ENCODE measurements at regions not wholly inside any gene's neighbourhood (a gene's known extent, or its start where the extent isn't known, plus 50 kb on each side); places are given as distances from the start of the nearest gene placed in this dataset.
"Not testable (repeated sequence)": the region's sequence is repeated elsewhere in the genome, so short reads cannot be mapped to it uniquely, and the experiment has no call there.

- POLR2A ChIA-PET; H3K79me2 ChIP-seq (ENCODE audit: control insufficient read depth, insufficient read depth, low read length); H3K9me3 ChIP-seq (replicated peaks; ENCODE audit: control insufficient read depth, insufficient read depth, low read length); CTCF ChIA-PET; H3K4me3 ChIP-seq; H3K36me3 ChIP-seq (ENCODE audit: control insufficient read depth in 2 of 2, insufficient read depth in 2 of 2, low read length in 1 of 2); H2AFZ ChIP-seq (ENCODE audit: control insufficient read depth, low read depth, low read length); SMC1A ChIA-PET (ENCODE audit: uncharacterized antibody, unreplicated experiment); DNase-seq (ENCODE audit: low read depth, low spot score); H3K4me2 ChIP-seq (ENCODE audit: control insufficient read depth, insufficient read depth); RAD21 ChIA-PET (ENCODE audit: unreplicated experiment); in situ Hi-C loops (cut with MboI); BruUV-seq (replicated peaks); H3K27me3 ChIP-seq (replicated peaks in 1 of 2; ENCODE audit: control insufficient read depth in 2 of 2, insufficient read depth in 2 of 2, low read length in 1 of 2); H3K27ac ChIP-seq (ENCODE audit: control insufficient read depth, insufficient read depth); intact Hi-C loops (cut with micrococcal nuclease; ENCODE audit: unreplicated experiment); H3K4me1 ChIP-seq (ENCODE audit: control insufficient read depth, insufficient read depth, low read length); H4K20me1 ChIP-seq (ENCODE audit: control insufficient read depth, insufficient read depth); H3K9ac ChIP-seq (ENCODE audit: control insufficient read depth, insufficient read depth, low read length): not testable (repeated sequence)
- FAIRE-seq (peak; percentile 94), ATAC-seq (peak; percentile 91)
- 0% methylated on average over 2 of the region's 3 CpGs for WGBS (ENCODE audit: insufficient coverage, insufficient replicate concordance, low lambda C conversion rate, missing lambda C conversion rate)
Measured at GRCh38 chr2:109976319-109976718, 77.8 kb downstream of the LIMS3 start.

GRCh38 chr2:109980754-109981153 lies 82.3 kb downstream of the LIMS3 start:
- peak; percentile 64 for ATAC-seq
- H3K27me3 ChIP-seq (replicated peaks in 1 of 2; ENCODE audit: control insufficient read depth in 2 of 2, insufficient read depth in 2 of 2, low read length in 1 of 2); H3K79me2 ChIP-seq (ENCODE audit: control insufficient read depth, insufficient read depth, low read length); RAD21 ChIA-PET (ENCODE audit: unreplicated experiment); POLR2A ChIA-PET; H3K9me3 ChIP-seq (replicated peaks; ENCODE audit: control insufficient read depth, insufficient read depth, low read length); H2AFZ ChIP-seq (ENCODE audit: control insufficient read depth, low read depth, low read length); CTCF ChIA-PET; H3K9ac ChIP-seq (ENCODE audit: control insufficient read depth, insufficient read depth, low read length); H3K27ac ChIP-seq (ENCODE audit: control insufficient read depth, insufficient read depth); in situ Hi-C loops (cut with MboI); BruUV-seq (replicated peaks); H3K4me3 ChIP-seq; H3K4me2 ChIP-seq (ENCODE audit: control insufficient read depth, insufficient read depth); SMC1A ChIA-PET (ENCODE audit: uncharacterized antibody, unreplicated experiment); DNase-seq (ENCODE audit: low read depth, low spot score); H3K4me1 ChIP-seq (ENCODE audit: control insufficient read depth, insufficient read depth, low read length); H3K36me3 ChIP-seq (ENCODE audit: control insufficient read depth in 2 of 2, insufficient read depth in 2 of 2, low read length in 1 of 2); H4K20me1 ChIP-seq (ENCODE audit: control insufficient read depth, insufficient read depth); intact Hi-C loops (cut with micrococcal nuclease; ENCODE audit: unreplicated experiment): not testable (repeated sequence)
- peak; percentile 66 for FAIRE-seq
- WGBS (ENCODE audit: insufficient coverage, insufficient replicate concordance, low lambda C conversion rate, missing lambda C conversion rate) = 5% methylated on average over 2 of the region's 4 CpGs

GRCh38 chr2:109986389-109987088 lies 88.1 kb downstream of the LIMS3 start:
- FAIRE-seq (peak; percentile 52), ATAC-seq (peak; percentile 58)
- H3K9ac ChIP-seq (ENCODE audit: control insufficient read depth, insufficient read depth, low read length); H4K20me1 ChIP-seq (ENCODE audit: control insufficient read depth, insufficient read depth); H3K36me3 ChIP-seq (ENCODE audit: control insufficient read depth in 2 of 2, insufficient read depth in 2 of 2, low read length in 1 of 2); BruUV-seq (replicated peaks); H3K27me3 ChIP-seq (replicated peaks in 1 of 2; ENCODE audit: control insufficient read depth in 2 of 2, insufficient read depth in 2 of 2, low read length in 1 of 2); H3K79me2 ChIP-seq (ENCODE audit: control insufficient read depth, insufficient read depth, low read length); SMC1A ChIA-PET (ENCODE audit: uncharacterized antibody, unreplicated experiment); intact Hi-C loops (cut with micrococcal nuclease; ENCODE audit: unreplicated experiment); H3K4me1 ChIP-seq (ENCODE audit: control insufficient read depth, insufficient read depth, low read length); RAD21 ChIA-PET (ENCODE audit: unreplicated experiment); in situ Hi-C loops (cut with MboI); POLR2A ChIA-PET; H3K9me3 ChIP-seq (replicated peaks; ENCODE audit: control insufficient read depth, insufficient read depth, low read length); DNase-seq (ENCODE audit: low read depth, low spot score); H3K4me2 ChIP-seq (ENCODE audit: control insufficient read depth, insufficient read depth); H2AFZ ChIP-seq (ENCODE audit: control insufficient read depth, low read depth, low read length); CTCF ChIA-PET; H3K27ac ChIP-seq (ENCODE audit: control insufficient read depth, insufficient read depth); H3K4me3 ChIP-seq: not testable (repeated sequence)
- no CpG with 5 or more reads among the region's 43 CpGs for WGBS (ENCODE audit: insufficient coverage, insufficient replicate concordance, low lambda C conversion rate, missing lambda C conversion rate)

- SMC1A ChIA-PET (ENCODE audit: uncharacterized antibody, unreplicated experiment); H3K79me2 ChIP-seq (ENCODE audit: control insufficient read depth, insufficient read depth, low read length); CTCF ChIA-PET; BruUV-seq (replicated peaks); H3K9me3 ChIP-seq (replicated peaks; ENCODE audit: control insufficient read depth, insufficient read depth, low read length); intact Hi-C loops (cut with micrococcal nuclease; ENCODE audit: unreplicated experiment); H3K4me1 ChIP-seq (ENCODE audit: control insufficient read depth, insufficient read depth, low read length); H2AFZ ChIP-seq (ENCODE audit: control insufficient read depth, low read depth, low read length); H3K27ac ChIP-seq (ENCODE audit: control insufficient read depth, insufficient read depth); DNase-seq (ENCODE audit: low read depth, low spot score); H3K4me2 ChIP-seq (ENCODE audit: control insufficient read depth, insufficient read depth); H3K4me3 ChIP-seq; H3K9ac ChIP-seq (ENCODE audit: control insufficient read depth, insufficient read depth, low read length); POLR2A ChIA-PET; H3K27me3 ChIP-seq (replicated peaks in 1 of 2; ENCODE audit: control insufficient read depth in 2 of 2, insufficient read depth in 2 of 2, low read length in 1 of 2); FAIRE-seq; in situ Hi-C loops (cut with MboI); H4K20me1 ChIP-seq (ENCODE audit: control insufficient read depth, insufficient read depth); H3K36me3 ChIP-seq (ENCODE audit: control insufficient read depth in 2 of 2, insufficient read depth in 2 of 2, low read length in 1 of 2); RAD21 ChIA-PET (ENCODE audit: unreplicated experiment): not testable (repeated sequence)
- no CpG with 5 or more reads among the region's 22 CpGs for WGBS (ENCODE audit: insufficient coverage, insufficient replicate concordance, low lambda C conversion rate, missing lambda C conversion rate)
- peak; percentile 23 for ATAC-seq
Measured at GRCh38 chr2:109987089-109987420, 88.6 kb downstream of the LIMS3 start.
